Muscle layer of duodenum (tissue), 2 donors: ENCODE measurements at regions not wholly inside any gene's neighbourhood (a gene's known extent, or its start where the extent isn't known, plus 50 kb on each side); places are given as distances from the start of the nearest gene placed in this dataset.

Experiments used
- H3K27ac ChIP-seq: one replicate; pipeline ENCODE4 v1.7.0; 2013; ENCODE audit warnings: mild to moderate bottlenecking, low read length
- H3K27me3 ChIP-seq: one replicate; pipeline ENCODE4 v1.7.0; 2013; ENCODE audit warnings: low read depth, mild to moderate bottlenecking, control low read depth, low read length
- H3K36me3 ChIP-seq, 2 donors: one replicate each; pipeline ENCODE4 v1.7.0; 2013; ENCODE audit warnings: low read length in 2 of 2, control low read depth in 1 of 2, mild to moderate bottlenecking in 1 of 2; ENCODE audit not compliant: insufficient read depth in 2 of 2, control insufficient read depth in 1 of 2
- H3K4me1 ChIP-seq, 2 donors: one replicate each; pipeline ENCODE4 v1.7.0; 2013; ENCODE audit warnings: low read length in 2 of 2, mild to moderate bottlenecking in 2 of 2, control low read depth in 1 of 2, moderate library complexity in 1 of 2; ENCODE audit not compliant: insufficient read depth in 2 of 2, control insufficient read depth in 1 of 2
- H3K4me3 ChIP-seq, 2 donors: one replicate each; pipeline ENCODE4 v1.7.0; 2013; ENCODE audit warnings: low read length in 2 of 2, low read depth in 1 of 2, mild to moderate bottlenecking in 1 of 2
- H3K9me3 ChIP-seq, 2 donors: one replicate each; pipeline ENCODE4 v1.7.0; 2013; ENCODE audit warnings: low read length in 2 of 2, control low read depth in 1 of 2, mild to moderate bottlenecking in 1 of 2; ENCODE audit not compliant: control insufficient read depth in 1 of 2
- donor health status: healthy.

DNA sequence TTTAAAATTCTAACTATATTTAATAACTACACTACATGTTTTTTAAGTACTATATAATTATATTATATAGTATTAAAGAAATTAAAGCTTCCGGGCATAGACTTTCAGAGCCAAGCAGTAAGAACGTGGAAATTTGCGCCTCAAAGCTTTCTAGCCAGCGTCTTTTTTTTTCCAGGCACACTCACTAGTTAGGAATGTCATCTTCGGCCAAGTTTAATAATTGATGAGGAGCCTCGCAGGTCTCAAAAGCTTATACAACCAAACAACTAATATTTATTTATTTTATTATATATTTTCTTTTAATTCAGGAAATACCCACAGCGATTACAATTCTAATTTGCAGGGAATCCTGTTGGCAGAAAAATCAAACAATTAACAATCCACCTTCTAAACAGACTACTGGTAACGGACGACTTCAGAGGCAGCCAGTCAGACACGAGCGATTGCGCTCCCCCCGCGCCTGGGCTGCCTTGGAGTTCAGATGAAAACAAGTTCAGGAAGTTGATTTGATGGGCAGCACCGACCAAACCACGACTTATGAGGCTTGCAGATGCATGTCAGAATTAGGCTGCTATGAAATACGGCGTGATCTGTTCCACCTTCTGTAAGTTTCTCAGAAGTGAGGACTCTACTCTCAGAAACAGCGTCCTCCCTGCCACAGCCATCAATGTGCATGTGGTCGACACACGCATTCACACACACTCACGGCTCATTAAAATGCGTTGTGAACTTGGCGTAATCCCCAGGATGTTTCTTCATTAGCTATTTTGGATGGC, 431.8 kb upstream of the MGMT start:
- H3K4me3 ChIP-seq = no peak overlapping the region

DNA sequence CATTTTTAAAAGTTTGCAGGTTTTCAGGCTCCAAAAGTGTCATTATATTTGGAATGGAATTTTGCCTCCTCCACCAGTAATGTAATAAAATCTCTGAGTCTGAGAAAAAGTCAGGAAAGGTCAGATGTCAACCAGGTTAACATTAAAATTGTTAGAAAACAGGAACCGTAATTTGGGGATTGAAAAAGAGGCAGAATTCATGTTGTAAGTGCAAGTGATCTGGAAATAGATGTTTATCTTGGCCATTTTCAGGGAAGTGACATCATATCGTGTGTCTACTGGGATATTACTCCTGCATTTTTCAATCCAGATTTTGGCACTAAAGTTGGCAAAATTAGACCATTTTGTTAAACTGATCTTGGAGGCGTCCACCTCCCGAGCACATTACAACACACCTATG, 428.5 kb upstream of the MGMT start:
- Histone ChIP-seq H3K4me3 (no peak overlapping the region), H3K27me3 (peaks cover 12% of the 10 kb centered on the region), H3K27ac (no peak overlapping the region), H3K9me3 (no peaks in the 10 kb centered on the region), H3K4me1 (no peaks in the 10 kb centered on the region), H3K36me3 (no peaks in the 10 kb centered on the region)

More for the DNA sequence above, 431.8 kb upstream of the MGMT start:
- Histone ChIP-seq H3K27me3 (peaks cover 20% of the 10 kb centered on the region), H3K27ac (no peak overlapping the region), H3K36me3 (no peaks in the 10 kb centered on the region), H3K4me1 (no peaks in the 10 kb centered on the region), H3K9me3 (no peaks in the 10 kb centered on the region)

DNA sequence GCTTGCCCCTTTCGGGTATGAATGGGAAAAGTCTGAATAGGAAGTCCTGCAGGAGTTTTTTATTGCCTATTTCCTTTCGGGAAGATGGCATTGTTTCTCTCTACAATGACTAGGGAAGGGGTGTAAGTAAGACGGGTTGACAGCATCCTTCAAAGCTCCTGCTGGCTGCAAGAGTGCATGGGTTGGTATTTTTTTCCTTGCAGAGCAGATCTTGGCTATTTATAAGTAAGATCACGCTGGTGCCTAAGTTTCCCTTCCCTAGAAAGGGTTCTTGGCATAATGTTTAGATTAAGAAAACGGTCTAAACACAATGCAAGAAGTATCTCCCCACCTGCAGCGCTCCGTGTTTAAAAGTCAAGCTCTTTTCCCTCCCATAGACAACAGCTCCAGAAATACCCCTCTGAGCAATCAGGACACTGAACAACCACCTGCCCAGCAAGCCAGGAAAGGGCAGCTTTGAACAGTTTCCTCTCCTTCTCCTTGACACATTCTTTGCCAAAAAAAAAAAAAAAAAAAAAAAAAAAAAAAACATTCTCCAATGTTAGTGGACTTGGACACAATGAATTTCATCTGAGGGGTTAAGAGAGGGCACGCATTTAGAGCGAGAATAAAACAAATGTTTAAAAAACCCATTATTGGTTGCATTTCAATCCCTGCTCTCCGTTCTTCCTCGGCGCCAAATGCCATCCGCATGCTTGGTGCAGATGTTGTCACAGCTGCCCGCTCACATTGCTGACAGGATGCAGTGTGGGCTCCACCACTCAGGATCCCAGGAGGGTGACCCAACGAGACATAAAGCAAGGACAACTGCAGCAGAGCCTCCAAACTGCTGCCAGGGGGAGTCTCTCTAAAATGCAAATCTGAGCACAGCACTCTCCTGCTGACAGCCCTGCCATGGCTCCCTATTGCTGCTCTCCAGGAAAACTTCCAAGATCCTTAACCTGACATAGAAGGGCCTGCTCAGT, 427.4 kb upstream of the MGMT start:
- Histone ChIP-seq H3K27ac (no peak overlapping the region), H3K9me3 (no peaks in the 10 kb centered on the region), H3K4me1 (no peaks in the 10 kb centered on the region), H3K4me3 (no peak overlapping the region), H3K36me3 (no peaks in the 10 kb centered on the region), H3K27me3 (peaks cover under 1% of the 10 kb centered on the region)

DNA sequence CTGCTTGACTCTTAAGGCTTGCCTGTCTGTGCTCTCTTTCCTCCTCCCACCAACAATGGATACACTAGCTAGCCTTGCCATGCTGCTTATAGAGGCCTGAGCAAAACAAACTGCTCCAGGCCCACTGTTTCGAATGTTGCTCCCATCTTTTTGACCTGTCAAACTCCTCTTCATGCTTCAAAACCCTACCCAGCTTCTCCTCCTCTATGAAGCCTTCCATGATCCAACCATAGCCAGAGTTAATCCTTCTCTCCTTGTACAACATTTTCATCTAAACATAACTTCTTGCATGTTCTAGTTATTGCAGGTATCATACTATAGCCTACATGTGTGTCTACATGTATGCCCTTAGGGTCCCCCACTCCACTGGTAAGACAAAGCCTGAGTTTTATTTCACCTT, 426.7 kb upstream of the MGMT start:
- H3K9me3 ChIP-seq = no peaks in the 10 kb centered on the region
- H3K4me3 ChIP-seq = no peak overlapping the region
- H3K27ac ChIP-seq = no peak overlapping the region
- H3K36me3 ChIP-seq = no peaks in the 10 kb centered on the region
- no peaks in the 10 kb centered on the region for H3K27me3 ChIP-seq
- H3K4me1 ChIP-seq = no peaks in the 10 kb centered on the region

DNA sequence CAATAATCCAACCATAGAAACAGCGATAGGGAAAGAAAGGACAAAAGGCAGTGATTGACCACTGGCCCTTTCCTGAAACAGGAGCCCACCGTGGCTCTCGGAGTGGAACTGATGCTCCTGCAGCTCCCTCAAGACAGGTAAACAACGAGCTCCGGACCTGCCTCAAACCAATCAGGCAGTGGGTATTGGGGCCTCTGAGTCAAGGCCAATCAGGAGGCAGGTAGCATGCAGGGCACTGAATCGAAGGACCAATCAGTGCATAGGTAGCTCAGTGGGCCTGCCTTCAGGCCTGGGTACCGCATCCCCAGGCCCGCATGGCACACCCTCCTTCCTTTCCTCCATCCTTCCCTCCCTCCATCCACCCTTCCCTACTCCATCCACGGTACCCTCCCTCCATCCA, 425.1 kb upstream of the MGMT start:
- Histone ChIP-seq H3K27me3 (no peaks in the 10 kb centered on the region), H3K36me3 (no peaks in the 10 kb centered on the region), H3K4me1 (no peaks in the 10 kb centered on the region), H3K9me3 (no peaks in the 10 kb centered on the region), H3K4me3 (no peak overlapping the region), H3K27ac (no peak overlapping the region)

DNA sequence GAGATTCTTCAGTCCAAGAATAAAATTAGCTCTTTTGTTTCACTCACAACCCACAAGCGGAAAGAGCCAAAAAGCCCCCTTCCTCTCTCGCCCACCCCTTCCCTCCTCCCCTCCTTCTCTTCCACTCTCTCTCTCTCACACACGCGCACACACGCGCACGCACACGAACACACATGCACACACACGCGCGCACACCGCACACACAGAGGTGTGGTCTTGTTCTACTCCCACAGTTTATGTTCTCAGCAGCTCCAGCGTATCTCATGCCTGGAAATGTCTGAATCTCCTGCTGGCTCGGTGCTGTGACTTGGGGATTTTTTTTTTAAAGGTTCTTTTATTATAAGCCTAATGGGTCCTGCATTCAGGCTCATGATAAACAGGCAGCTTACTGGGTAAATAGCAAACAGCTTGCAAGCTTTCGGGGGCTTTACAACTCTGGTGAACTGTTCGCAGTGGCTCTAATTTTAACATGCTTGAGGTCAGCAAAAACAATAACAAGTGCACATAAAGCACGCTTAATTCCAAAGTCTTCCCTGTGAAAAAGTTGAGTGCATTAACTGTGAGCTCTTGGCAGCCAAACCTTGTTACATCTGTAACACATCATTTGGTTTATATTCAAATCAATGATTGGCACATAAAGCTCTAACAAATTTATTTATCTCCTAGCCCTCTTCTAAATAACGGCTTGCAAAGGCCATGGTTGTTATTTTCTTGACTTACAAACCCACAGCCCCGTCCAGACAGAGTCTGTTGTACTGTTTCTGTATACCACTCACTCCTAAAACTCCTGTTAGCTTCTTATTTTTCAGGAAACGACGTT, 424.1 kb upstream of the MGMT start:
- H3K36me3 ChIP-seq = no peaks in the 10 kb centered on the region
- H3K27ac ChIP-seq = no peak overlapping the region
- no peaks in the 10 kb centered on the region for H3K27me3 ChIP-seq

DNA sequence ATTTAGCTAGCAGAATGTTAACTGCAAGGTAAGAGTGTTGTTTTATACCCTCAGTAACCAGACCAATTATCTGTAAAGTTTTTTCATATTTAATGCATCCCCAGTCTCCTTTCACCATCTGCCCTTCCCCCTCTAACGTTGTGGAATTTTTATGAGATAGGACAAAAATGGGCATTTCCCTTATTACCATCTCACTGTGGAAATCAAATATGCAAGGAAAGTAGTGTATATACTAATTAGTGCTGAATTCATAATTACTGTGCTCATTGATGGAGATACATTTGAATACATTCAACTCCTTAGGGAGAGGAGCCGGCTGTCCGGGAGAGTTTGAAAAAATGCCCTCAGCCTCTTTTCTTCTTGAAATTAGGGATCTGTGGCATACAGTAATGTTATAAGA, 423.4 kb upstream of the MGMT start:
- no peaks in the 10 kb centered on the region for H3K9me3 ChIP-seq
- H3K27ac ChIP-seq = no peak overlapping the region
- no peak overlapping the region for H3K4me3 ChIP-seq
- no peaks in the 10 kb centered on the region for H3K27me3 ChIP-seq
- no peaks in the 10 kb centered on the region for H3K36me3 ChIP-seq
- no peaks in the 10 kb centered on the region for H3K4me1 ChIP-seq

More for the DNA sequence above, 424.1 kb upstream of the MGMT start:
- H3K9me3 ChIP-seq = no peaks in the 10 kb centered on the region
- no peak overlapping the region for H3K4me3 ChIP-seq
- no peaks in the 10 kb centered on the region for H3K4me1 ChIP-seq

DNA sequence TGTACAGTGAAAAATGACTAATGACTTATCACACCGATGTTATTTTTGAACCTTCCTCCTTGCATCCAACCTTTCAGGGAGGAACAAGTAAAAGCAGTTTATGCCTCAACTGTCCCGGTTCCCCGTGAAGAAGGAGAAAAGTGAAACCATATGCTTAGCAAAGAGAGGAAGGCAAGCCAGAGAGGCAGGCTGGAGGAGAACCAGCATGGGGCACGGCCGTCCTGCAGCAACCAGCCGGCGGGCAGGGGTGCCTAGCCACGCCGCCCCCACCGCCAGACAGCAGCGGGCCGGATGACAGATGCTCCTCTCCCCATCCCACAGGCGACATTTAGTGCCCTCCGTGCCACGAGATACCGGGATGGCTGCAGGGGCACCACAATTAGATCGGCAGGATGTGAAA, 421.4 kb upstream of the MGMT start:
- no peak overlapping the region for H3K4me3 ChIP-seq
- H3K27me3 ChIP-seq = no peaks in the 10 kb centered on the region
- H3K27ac ChIP-seq = no peak overlapping the region
- no peaks in the 10 kb centered on the region for H3K36me3 ChIP-seq
- no peaks in the 10 kb centered on the region for H3K4me1 ChIP-seq
- no peaks in the 10 kb centered on the region for H3K9me3 ChIP-seq

DNA sequence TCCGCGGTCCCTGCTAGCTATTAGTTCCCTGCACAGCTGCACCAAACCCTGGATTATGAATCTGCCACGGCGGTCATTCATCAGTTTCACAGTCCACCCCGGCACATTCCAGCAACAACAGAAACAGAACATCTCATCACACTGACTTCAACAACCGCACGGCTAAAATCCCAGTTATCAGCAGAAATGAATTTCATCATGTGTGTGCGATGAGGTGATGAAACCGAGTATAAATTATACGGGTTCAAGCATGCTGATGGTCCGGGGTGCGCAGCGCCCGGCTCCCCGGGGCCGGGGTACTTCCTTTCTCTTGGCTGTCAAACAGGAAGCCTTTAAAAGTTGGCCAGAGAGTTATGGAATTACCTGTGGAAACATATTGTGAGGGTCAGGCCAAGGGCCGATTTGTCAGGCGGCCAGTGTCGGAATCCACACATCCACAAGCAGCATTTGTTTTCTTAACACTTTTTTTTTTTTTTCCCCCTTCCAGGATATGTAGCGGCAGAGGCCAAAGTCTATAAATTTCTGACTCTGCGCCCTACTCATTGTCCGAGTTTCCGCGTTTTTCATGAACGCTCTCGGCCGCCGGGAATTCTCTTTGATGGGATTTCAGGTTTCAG, 420.9 kb upstream of the MGMT start:
- no peak overlapping the region for H3K4me3 ChIP-seq
- H3K9me3 ChIP-seq = no peaks in the 10 kb centered on the region
- H3K4me1 ChIP-seq = no peaks in the 10 kb centered on the region
- H3K36me3 ChIP-seq = no peaks in the 10 kb centered on the region
- no peaks in the 10 kb centered on the region for H3K27me3 ChIP-seq
- no peak overlapping the region for H3K27ac ChIP-seq

DNA sequence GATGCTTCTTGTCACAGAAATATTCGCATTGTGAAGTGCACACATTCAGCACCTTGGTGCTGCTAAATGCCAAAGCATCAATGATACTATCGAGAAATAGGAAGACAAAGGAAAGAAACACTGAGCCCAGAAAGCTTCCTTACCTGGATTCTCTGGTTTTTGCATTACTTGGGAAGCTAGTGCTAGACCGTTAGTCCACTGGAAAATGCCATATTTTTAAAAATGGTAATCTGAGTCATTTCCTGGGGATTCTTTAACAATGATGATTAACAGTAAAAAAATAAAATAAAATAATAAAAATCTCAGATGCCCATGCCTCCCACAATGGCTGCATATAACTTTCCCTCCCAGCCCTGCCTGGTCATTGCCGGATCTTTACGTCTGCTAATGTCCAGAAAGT, 420.1 kb upstream of the MGMT start:
- Histone ChIP-seq H3K27ac (no peak overlapping the region), H3K4me3 (no peak overlapping the region), H3K4me1 (no peaks in the 10 kb centered on the region), H3K36me3 (no peaks in the 10 kb centered on the region), H3K9me3 (no peaks in the 10 kb centered on the region), H3K27me3 (no peaks in the 10 kb centered on the region)
